Choroid plexus epithelial cell (primary cell): ENCODE measurements at regions not wholly inside any gene's neighbourhood (a gene's known extent, or its start where the extent isn't known, plus 50 kb on each side); places are given as distances from the start of the nearest gene placed in this dataset.
"Not testable (repeated sequence)": the region's sequence is repeated elsewhere in the genome, so short reads cannot be mapped to it uniquely, and the experiment has no call there.

ENCODE experiments used
- DNase-seq: peaks from one replicate; pipeline ENCODE4 v3.0.0-alpha.2; 2010; ENCODE audit warnings: low read depth
- H3K4me3 ChIP-seq: 2 replicates; pipeline ENCODE4 v1.5.1; 2011; ENCODE audit warnings: low read depth, mild to moderate bottlenecking, control low read depth, low read length, moderate library complexity
- TF ChIP-seq, protein P1 (sequence below): conservative IDR thresholded peaks from 2 replicates; pipeline ENCODE4 v1.5.1; 2011; ENCODE audit warnings: low read depth, mild to moderate bottlenecking, control low read depth, inconsistent platforms, low read length, moderate library complexity

DNA sequence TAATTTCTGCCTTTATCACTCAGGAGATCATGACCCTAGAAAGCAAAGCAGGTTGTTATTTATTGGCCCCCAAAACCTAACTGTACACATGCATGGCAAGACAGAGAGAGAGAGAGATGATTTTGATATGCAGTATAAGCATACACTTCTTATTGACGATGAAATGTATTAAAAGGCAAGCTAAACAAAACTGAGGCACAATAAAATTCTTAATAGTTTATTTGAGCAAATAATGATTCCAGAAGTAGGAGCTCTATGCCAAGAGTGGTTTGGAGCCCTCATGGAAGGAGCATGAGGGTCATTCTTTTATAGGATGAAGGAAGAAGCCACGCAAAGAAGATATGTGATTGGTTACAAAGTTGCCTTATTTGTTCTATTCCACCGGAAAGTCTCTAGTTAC is 616.0 kb downstream of the FBXO15 start:
- TF ChIP-seq, protein P1, sequence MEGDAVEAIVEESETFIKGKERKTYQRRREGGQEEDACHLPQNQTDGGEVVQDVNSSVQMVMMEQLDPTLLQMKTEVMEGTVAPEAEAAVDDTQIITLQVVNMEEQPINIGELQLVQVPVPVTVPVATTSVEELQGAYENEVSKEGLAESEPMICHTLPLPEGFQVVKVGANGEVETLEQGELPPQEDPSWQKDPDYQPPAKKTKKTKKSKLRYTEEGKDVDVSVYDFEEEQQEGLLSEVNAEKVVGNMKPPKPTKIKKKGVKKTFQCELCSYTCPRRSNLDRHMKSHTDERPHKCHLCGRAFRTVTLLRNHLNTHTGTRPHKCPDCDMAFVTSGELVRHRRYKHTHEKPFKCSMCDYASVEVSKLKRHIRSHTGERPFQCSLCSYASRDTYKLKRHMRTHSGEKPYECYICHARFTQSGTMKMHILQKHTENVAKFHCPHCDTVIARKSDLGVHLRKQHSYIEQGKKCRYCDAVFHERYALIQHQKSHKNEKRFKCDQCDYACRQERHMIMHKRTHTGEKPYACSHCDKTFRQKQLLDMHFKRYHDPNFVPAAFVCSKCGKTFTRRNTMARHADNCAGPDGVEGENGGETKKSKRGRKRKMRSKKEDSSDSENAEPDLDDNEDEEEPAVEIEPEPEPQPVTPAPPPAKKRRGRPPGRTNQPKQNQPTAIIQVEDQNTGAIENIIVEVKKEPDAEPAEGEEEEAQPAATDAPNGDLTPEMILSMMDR: no peak
- DNase-seq: no peak
- H3K4me3 ChIP-seq: no peak overlapping the region

DNA sequence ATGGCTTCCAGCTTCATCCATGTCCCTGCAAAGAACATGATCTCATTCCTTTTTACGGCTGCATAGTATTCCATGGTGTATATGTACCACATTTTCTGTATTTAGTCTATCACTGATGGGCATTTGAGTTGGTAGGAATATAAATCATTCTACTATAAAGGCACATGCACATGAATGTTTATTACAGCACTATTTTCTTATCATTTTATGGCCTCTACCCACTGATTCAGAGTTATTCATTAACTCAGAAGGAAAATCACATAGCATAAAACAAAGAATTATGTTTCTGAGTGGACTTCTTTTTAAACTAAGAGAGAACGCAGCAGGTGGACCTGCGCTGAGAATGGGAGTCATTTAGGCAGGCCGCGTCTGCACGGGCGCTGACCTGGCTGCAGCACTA is 619.6 kb downstream of the FBXO15 start:
- TF ChIP-seq, protein P1: no peak
- no peak overlapping the region for H3K4me3 ChIP-seq
- DNase-seq: no peak

DNA sequence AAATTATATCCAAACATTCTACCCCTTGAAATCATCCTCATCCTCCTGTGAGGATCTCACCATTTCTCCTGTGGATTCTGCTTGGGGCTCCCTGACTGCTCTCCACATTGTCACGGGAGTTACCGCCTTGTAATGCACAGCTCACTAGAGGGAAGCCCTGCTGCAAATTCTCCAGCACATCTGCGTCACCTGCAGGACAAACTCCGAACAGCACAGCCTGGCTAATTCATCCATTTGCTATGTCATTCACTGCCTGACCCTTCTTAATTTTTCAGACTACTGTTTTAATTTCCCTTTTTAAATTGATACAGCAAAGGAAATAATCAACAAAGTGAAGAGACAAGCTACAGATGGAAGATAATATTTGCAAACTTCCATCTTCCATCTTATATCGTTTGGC is 627.4 kb downstream of the FBXO15 start:
- peak; percentile 25 for DNase-seq
- H3K4me3 ChIP-seq: no peak overlapping the region
- TF ChIP-seq, protein P1: peak; percentile 56

DNA sequence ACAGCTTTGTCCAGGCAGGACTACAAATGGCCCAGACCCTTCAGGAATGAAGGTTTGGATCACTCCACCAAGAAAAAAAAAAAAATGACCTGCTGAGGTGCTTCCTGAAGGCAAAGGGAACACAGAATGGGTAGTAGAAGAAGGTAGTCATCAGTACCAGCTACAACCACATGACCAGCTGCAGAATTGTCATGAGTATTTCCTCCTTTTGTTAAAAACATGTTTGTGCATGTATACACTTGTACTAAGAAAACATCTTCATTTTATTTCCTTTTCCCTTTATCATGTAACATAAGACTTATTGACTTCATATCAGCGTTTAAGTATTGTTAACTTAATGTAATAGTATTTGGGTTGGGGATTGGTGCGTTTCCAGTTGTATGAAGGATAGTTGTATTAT is 631.6 kb downstream of the FBXO15 start:
- DNase-seq, H3K4me3 ChIP-seq: not testable (repeated sequence)

DNA sequence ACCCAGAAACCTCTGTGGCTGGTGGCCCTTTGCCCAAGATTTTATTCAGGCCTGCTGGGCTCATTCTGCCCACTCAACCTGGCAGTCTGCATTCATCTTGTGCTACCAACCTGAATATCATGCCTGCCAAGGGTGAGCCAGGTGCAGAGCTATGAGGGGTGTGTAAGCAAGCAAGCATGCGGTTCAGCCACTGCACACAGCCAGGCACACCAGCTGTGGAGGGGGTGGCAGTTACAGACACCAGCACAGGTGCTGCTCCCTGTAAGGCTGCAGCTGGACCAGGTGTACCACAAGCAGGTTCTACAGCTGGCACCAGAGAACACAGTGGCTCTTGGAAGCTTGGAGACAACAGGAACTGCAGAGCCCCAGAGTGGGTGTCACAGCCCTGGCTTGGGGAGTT is 633.2 kb downstream of the FBXO15 start:
- TF ChIP-seq, protein P1: no peak

DNA sequence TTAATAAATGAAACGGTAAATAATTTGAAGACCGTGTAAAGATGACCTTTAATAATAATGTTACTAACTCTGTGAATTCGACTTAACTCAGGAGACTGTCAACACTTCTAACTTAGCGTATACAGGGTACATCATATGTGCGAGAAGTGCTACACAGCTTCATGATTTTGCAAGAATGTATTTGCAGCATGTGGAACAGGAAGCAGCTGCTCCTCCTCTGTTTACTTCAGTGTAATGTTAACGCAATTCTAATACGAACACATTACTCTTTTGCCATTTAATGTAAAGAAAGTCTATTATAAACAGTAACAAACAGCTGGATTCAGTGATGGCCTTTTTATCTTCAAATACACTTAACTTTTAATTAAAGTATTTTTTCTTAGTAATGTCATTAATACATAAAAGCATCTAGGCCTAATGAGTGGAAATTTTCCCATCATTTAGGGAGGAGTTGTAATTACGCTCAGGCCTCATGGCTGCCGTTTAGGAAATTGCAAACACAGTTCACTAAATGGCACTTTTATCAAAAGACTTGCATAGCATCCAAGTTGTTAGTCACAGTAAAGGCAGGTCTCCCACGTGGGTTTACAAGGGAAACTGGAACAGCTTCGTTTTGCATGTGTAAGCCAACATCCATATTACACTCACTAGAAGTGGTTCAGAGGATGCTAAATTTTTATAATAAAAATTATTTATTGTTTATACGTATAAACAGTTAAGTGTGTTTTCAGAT is 635.7 kb downstream of the FBXO15 start:
- no peak overlapping the region for H3K4me3 ChIP-seq
- peak; percentile 32 for DNase-seq
- TF ChIP-seq, protein P1: no peak

More for the DNA sequence above, 633.2 kb downstream of the FBXO15 start:
- no peak overlapping the region for H3K4me3 ChIP-seq
- DNase-seq: no peak

DNA sequence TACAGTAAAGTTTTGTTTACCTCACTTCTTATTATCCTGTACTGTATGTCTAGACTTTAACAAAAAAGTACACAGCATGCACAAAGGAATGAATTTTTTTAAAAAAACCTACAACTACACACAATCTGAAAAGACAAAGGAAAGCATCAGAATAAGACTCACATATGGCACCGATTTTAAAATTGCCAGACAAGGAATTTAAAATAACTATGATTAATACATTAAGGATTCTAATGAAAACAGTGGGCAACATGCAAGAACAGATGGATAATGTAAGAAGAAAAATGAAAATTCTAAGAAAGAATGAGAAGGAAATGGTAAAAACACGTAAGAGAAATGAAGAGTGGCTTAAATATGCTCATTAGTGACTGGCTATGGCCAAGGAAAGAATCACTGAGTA is 638.2 kb downstream of the FBXO15 start:
- peak; percentile 9 for DNase-seq
- TF ChIP-seq, protein P1: no peak

More for the DNA sequence above, 638.2 kb downstream of the FBXO15 start:
- no peak overlapping the region for H3K4me3 ChIP-seq
